M059J (cell line): ENCODE measurements at regions not wholly inside any gene's neighbourhood (a gene's known extent, or its start where the extent isn't known, plus 50 kb on each side); places are given as distances from the start of the nearest gene placed in this dataset.
A peak's percentile ranks its signal among the peaks of the same experiment; 100 is the strongest.

ENCODE experiments used
- DNase-seq: peaks from one replicate; pipeline ENCODE4 v3.0.0-alpha.2; 2012; ENCODE audit warnings: low read depth

DNA sequence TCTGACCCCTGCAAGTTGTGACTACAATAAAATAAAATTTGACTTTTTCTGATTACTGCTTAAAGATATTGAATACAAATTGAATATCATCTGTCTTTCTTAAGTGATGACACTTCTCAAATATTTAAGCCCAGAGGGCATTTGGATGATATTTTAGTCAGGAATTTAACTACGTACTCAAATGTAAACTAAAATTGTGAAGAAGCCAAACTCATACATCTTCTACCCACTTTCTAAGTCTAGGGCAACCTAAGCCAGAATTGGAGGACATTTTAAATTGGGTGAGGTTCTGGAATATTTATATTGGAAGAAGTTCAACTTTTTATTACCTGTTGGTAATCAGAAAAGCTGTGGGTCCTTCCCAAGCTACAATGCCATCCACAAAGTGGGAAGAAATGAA lies 149.1 kb upstream of the WDR11 start:
- DNase-seq = peak; percentile 43

DNA sequence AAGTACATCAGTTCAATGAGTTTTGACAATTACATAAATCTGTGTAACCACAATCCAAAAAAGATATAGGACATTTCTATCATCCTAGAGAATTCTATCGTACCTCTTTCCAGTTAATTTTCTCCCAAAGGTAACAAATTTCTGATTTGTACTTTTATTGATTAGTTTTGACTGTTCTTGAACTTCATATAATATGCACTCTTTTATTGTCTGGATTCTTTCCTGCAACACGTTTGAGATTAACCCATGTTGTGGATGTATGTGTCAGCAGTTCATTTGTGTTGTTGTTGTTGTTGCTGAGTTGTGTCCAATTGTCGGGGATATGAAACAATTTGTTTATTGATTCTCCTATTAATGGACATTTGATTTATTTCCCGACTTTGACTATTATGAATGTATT lies 145.9 kb upstream of the WDR11 start:
- no peak for DNase-seq

DNA sequence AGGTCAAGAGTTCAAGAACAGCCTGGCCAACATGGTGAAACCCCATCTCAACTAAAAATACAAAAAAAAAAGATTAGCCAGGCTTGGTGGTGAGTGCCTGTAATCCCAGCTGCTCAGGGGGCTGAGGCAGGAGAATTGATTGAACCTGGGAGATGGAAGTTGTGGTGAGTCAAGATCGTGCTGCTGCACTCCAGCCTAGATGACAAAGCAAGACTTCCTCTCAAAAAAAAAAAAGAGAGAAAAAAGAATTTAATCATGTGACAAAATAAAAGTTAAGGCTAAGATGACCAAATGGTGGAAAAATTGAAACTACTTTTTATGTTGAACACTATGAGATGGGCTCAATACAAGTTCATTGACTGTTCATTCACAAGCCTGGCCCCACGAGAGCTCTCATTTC lies 141.1 kb upstream of the WDR11 start:
- DNase-seq = peak; percentile 14

DNA sequence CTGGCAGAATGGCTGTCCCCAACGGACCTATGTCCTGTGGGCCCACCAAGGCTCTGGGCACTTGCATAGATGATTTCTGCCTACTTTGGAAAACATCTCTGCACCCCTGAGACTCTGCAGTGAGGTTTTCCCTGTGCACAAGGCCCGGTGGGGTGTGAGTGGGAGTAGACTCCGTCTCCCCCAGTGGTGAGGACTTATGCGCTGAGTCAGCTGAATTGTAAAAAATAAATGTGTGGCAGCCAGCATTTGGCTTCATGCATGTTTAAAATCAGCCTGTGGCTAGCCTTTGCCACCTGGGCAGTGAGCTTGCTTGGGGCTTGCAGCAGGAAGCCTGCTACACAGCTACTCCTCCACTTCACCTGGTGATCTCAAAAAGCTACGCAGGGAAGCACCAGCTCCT lies 139.3 kb upstream of the WDR11 start:
- DNase-seq = no peak

DNA sequence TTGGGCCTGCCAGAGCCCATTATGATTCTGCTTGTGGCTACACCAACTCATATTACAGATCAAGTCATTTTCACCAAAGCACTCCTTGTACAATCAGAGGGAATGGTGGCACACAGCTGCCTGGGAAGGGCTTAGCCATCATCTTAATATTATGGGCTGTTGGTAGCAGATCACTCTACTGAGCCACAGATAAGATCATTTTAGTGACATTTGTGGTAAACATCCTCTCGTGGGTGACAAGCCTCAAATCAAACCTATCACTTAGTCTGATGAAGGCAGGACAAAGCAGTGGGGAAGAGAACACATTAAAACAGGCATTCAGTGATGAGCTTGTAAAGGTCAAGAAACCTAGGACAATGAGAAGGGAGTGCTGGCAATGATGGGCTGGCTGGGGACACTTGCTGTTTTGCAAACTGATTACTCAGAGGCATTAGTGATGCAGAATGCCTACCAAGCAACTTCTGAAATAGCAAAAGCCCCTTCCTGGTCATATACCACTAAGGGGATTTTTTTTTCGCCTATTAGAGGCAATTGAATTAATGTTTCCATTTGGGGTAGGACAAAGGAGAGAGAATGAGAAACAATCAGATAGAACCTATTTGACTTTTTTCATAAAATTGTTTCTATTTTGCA lies 137.5 kb upstream of the WDR11 start:
- no peak for DNase-seq

DNA sequence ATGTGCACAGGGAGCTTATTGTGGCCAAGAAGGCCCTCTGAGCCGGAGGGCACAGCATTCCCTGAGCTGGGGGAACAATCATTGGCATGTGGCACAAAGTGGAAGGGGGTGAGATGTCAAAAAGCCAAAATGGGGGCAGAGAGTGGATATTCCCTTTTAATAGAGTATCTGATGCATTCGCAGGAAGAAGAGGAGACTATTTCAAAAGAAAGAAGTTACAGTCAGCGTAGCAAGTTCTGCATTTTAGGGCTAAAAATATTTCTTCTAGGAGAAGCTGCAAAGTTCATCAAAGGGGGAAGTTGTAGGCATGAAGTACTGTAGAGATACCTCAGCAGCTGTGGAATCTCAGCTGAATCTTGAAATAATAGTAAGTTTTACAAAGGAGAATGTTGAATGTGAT lies 136.0 kb upstream of the WDR11 start:
- DNase-seq = no peak

DNA sequence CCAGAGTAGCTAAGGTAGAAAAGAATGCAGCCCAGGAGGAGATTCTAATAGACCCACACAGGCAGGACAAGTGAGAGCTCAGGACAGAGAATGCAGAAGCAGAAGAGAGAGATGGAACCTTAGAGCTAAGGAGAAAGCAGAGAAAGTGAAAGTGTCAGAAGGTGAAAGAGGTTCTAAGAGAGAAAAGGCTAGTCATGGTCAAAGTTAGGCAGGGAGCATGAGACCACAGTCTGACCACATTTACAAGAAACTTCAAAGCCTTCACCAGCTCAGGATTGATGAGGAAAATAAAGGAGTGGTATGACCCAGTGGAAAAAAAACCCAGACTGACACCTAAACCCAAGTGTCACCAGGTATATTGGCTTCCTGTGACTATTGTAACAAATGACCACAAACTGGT lies 131.8 kb upstream of the WDR11 start:
- DNase-seq = no peak

DNA sequence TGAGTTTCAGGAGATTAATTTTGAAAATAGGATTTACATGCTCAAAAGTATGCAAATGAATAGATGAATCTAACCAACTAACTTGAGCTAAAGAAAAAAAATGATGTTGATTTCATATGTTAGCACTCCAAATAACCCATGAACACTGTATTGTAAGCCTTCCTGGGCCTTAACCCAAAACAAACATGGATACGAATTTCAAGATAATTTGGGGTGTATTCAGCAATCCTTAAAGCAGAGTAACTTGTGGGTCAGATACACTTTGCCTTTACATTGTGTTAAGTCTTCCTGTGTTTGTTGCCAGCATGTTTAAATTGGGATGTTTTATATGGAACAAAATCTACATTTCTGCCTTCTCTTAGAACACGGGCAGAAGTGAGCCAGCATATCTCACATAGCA lies 124.2 kb upstream of the WDR11 start:
- no peak for DNase-seq

DNA sequence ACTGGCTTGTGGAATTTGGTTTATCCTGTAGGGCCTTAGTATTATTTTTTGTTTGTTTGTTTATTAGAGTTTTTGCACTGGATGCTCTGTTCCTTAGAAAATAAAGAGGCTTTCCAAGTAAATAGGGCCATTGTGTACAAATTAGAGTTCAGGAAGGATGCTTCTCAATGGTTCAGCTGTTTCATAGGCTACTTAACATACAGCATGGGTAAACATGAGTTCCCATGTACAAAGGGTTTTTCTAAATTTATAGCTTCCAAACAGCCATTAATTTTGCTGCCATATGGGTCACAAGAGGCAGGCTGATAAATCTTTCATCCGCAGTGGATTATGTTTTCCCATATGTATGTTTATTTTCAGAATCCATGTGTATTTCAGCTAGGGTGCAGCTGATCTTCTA lies 121.6 kb upstream of the WDR11 start:
- no peak for DNase-seq

DNA sequence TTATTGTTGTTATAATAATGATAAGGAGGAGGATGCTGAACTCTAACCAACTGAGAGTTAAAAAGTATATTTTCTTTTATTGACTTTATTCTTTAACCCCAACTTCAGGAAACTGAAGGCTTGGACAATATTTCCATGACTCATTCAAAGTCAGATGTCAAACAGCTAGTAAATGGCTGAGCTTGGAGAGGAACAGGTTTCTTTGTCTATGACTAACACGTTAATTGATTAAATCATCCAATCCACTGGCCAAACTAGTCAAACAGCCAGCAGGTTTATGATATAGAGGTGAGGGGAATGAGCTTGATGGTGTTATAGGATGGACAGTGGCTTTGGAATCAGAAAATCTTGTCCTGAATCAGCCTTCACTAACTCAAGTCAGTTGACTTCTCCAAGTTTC lies 119.1 kb upstream of the WDR11 start:
- DNase-seq = peak; percentile 70

DNA sequence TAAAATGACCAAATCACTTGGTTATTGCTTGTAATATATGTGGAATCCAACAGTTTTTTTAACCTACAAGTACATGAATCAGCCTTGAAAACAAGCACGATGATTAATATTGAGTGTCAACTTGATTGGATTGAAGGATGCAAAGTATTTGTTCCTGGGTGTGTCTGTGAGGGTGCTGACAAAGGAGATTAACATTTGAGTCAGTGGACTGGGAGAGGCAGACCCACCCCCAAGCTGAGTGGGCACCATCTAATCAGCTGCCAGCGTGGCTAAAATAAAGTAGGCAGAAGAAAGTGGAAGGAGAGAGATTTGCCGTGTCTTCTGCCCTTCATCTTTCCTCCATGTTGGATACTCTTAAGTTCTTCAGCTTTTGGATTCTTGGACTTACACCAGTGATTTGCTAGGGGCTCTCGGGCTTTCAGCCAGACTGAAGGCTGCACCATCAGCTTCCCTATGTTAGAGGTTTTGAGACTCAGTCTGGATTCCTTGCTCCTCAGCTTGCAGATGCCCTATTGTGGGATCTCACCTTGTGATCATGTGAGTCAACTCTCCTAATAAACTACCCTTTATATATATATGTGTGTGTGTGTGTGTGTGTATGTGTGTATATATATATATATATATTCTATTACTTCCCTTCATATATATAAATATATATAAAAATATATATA lies 118.4 kb upstream of the WDR11 start:
- DNase-seq = peak; percentile 23

DNA sequence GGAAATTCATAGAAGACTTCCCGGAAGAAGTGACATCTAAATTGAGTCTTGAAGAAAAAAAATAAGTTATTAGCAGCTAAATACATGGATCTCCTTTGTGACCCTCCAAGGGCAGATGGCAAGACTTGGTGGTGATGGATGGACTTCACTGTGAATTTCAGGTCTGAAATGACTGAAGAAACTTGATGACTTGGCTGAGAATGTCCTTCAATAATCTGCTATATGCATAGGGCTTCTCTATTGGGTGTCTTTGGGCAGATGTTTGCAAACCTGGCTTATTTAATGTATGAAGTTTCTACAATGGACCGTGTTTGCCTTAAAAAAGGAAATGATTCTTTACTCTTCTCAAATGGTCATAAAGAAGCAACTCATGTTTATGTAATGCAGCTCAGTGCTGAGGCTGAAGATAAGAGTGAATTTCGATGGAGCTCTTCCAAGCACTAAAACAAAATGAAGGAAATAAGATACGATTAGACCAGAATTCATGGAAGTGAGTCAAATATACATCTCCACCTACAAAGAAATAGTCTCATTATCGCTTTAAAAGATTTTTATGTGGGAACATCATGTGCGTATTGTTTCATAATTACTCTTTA lies 116.6 kb upstream of the WDR11 start:
- DNase-seq = no peak

DNA sequence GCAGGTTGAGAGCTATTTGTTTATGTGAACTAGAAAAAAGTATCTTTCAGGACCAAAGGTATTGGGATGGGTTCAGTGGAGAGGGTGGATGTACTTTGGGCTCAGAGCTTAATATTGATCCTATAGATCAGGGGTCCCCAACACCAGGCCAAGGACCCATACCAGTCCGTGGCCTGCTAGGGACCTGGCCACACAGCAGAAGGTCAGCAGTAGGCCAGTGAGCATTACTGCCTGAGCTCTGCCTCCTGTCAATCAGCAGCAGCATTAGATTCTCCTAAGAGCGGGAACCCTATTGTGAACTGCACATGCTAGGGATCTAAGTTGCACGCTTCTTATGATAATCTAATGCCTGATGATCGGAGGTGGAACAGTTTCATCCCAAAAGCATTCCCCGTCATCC lies 115.8 kb upstream of the WDR11 start:
- DNase-seq = no peak

DNA sequence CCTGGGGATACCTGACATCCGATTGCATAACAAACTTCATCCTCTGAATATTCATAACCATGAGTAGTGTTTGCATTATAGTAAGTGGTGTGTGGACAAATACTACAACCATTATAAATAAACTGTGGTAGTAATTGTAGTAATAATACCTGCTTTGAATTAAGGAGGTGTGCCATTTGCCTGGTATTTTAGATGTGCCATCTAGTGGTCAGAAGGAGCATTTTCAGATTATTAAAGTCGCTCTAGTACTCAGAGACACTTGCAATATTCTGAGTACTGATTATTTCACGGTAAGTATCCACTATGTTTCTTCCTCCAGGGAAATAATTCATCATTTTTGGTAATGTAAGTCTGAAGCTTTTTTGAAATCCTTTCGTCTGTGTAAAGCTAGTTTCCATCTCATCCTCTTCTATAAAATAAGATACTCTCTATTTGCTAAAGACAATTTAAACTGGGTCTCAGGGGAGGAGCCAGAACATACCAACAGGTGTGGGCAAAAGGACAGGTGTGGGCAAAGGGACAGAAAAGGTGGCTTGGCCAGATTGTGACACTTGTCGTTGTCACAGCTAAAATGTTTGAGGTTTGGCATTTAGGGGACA lies 115.3 kb upstream of the WDR11 start:
- DNase-seq = peak; percentile 31

DNA sequence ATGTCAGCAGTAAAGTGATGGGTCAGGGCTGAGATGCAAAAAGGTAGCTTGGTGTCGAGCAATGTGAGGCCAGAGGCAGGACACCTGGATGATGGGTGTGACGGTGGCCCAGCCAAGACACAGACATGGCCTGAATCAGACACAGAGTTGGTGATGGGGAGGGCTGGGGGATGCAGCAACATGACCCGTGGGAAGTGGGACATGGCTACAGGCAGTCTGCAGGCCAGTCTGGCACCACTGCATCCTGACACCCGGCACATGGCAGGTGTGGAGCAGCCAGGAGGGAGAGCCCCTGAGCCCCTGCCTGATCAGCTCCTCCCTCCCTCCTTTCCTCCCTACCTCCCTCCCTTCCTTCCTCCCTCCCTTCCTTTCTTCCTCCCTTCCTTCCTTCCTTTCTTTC lies 114.8 kb upstream of the WDR11 start:
- DNase-seq = no peak

DNA sequence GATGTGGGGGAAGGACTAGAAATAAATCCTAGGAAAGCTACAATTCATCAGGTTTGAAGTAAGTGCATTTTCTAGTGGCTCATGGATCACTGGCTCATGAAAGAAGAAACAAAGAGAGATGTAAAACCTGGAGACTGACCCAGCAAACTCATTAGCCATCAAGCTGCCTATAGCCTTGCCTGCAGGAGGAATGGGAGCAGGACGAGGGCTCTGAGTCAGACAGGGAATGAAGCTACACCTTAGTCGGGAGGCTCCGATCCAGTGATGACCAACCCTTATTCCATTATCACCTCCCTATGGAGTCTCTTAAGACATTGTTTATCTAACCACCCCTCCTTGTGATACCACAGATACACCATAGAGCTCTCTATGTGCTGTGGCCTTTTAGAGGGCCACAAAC lies 112.5 kb upstream of the WDR11 start:
- no peak for DNase-seq

DNA sequence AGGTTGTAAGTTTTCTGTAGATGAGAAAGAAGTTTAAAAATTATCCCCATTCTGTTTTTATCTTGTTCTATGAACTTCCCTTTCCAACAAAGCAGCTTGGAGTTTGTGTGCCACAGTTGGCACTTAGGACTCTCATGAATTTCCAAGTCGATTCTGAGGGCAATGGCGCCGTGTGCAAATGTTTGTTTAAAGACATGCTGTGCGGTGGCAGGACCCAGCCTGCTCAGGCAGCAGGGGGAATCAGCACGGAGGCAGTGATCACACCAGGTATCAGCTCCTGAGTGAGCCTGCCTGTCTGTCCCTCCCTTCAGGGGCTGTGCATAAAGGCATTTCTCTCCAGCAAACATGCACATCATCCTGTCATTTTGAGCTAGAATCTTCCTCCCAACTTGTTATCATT lies 109.8 kb upstream of the WDR11 start:
- no peak for DNase-seq

DNA sequence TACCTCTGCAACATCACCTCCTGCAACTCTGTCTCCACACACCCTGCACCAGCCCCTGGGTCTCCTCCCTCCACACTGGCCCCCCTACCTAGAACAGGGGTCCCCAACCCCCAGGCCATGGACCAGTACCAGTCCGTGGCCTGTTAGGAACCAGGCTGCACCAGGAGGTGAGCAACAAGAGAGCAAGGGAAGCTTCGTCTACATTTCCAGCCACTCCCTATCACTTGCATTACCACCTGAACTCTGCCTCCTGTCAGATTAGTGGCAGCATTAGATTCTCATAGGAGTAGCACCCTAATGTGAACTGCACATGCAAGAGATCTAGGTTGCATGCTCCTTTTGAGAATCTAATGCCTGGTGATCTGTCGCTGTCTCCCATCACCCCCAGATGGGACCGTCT lies 108.8 kb upstream of the WDR11 start:
- DNase-seq = no peak

DNA sequence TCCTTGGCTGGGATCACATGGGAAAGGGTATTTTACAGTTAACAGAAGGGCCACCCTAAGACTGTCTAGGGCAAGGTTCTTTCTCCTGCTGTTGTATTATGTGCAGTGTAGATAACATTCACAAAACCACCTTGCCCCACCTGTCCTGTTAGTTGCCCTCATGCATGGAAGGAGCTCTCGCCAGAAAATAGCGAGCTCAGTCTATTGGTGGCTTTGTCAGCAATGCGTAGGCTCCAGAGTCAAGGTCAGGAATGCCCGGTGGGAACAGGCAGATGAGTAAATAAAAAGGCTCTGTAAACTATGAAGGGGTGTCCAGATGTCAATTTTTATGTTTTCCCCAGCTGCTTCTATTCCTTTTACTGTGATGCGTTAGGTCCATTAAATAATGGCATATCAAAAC lies 107.1 kb upstream of the WDR11 start:
- DNase-seq = no peak

DNA sequence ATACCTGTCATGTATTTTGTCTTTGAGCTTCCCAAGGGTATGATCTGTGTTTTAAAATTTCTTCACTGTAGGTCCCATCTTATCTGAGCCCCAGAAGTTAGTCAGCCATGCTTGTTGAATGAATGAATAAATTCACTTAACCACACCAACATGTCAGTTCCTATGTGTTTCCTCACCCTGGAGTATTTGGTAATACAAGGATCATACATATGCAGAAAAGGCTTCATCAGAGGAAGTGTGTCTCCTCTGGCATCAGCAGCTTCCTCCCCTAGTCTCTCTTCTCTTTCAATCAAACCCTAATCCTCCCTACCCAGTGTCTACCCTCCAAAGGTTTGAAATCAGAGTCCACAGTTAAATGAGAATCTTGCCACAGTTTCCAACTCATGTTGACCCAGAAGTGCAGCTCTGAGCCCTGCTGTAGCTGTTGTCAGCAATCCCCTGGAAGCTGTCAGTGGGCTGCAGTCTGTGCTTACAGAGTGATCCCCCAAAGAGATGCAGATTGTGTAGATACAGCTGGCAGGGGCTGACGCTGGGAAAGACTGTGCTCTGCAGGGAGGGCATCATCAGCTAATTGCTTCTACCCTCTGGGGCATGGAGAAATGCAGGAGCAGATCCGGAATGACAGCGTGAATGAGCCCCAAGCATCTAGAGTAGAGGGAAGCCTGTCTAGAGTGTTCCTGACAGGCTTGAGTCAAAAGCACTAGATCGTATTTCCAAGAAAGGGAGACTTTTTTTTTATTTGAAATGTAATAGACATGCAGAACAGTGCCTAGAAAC lies 105.0 kb upstream of the WDR11 start:
- DNase-seq = no peak

DNA sequence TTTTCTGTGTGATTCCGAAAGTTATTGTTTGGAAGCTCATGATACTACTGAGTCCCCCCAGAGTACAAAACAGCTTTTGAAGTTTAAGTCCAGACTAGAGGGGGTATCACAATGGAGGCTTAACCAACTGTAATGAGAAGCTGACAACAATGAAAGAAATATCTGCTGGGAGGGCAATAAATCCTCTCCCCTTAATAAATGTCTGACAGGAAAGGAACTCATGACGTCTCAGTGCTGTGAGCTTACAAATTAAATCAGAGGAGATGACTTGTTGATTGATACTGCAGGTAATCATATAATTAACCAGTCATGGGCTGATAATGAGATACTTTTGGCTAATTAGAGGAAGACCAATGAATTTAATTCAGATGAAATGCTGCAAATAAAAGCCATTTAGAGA lies 102.6 kb upstream of the WDR11 start:
- DNase-seq = no peak

DNA sequence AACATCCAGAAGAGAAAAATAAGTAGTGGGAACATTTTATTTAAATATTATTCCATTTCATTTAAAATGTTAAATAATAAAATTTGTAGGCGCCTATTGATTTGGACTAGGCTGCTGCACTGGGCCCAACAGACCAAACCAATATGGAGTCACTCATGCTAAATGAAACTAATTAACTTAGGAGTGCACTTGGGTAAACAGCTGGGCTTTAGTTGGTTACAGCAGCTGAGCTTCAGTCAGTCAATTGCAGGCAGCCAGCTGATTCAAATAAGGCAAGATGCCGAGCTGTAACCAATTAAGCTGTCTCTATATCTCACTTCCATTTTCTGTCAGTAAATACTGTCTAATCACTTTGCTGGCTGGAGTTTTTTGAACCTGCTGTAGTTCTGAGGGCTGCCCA lies 102.1 kb upstream of the WDR11 start:
- DNase-seq = no peak
